Nephron (organoid): ENCODE measurements at regions not wholly inside any gene's neighbourhood (a gene's known extent, or its start where the extent isn't known, plus 50 kb on each side); places are given as distances from the start of the nearest gene placed in this dataset.

Source experiments
- H3K27ac Mint-ChIP-seq, 3 experiments: 2 replicates each; pipeline ENCODE4 v1.8.0; 2020; ENCODE audit warnings: mixed read lengths in 3 of 3, mild to moderate bottlenecking in 2 of 3, moderate library complexity in 1 of 3
- H3K27me3 Mint-ChIP-seq: 2 replicates; pipeline ENCODE4 v1.8.0; 2021; ENCODE audit warnings: low read depth, mild to moderate bottlenecking, moderate library complexity, mixed read lengths
- H3K36me3 Mint-ChIP-seq: 2 replicates; pipeline ENCODE4 v1.8.0; 2020; ENCODE audit warnings: low read depth, mixed read lengths
- H3K4me1 Mint-ChIP-seq: 2 replicates; pipeline ENCODE4 v1.8.0; 2020; ENCODE audit warnings: mixed read lengths
- H3K4me3 Mint-ChIP-seq, 3 experiments: 2 replicates each; pipeline ENCODE4 v1.8.0; 2020; ENCODE audit warnings: mild to moderate bottlenecking in 3 of 3, mixed read lengths in 3 of 3, moderate library complexity in 2 of 3
- H3K9me3 Mint-ChIP-seq: 2 replicates; pipeline ENCODE4 v1.8.0; 2020; ENCODE audit warnings: mixed read lengths
- CTCF ChIP-seq, 3 experiments: fragments of 200-600 bp; sonication (generic); IDR thresholded peaks; one replicate each; pipeline ENCODE4 v1.5.0; 2021; ENCODE audit warnings: antibody characterized with exemption in 3 of 3; ENCODE audit not compliant: unreplicated experiment in 3 of 3

- Mint-ChIP-seq H3K9me3 (peaks cover 3% of the 10 kb centered on the region), H3K4me1 (peaks cover 18% of the 10 kb centered on the region), H3K36me3 (no peaks in the 10 kb centered on the region), H3K27me3 (peaks cover 6% of the 10 kb centered on the region), H3K27ac (no peak overlapping the region), H3K4me3 (no peak overlapping the region)
- TF ChIP-seq CTCF (IDR thresholded peaks at IDR 0.05; ENCODE audit: unreplicated experiment in 3 of 3), result no peak
Measured at GRCh38 chr6:14187406-14187805, 69.8 kb downstream of the CD83 start.

GRCh38 chr6:14189074-14189473 is 71.5 kb downstream of the CD83 start:
- peaks cover 30% of the 10 kb centered on the region for H3K4me1 Mint-ChIP-seq
- H3K27me3 Mint-ChIP-seq, result peaks cover 6% of the 10 kb centered on the region
- H3K36me3 Mint-ChIP-seq, result no peaks in the 10 kb centered on the region
- H3K27ac Mint-ChIP-seq, result no peak overlapping the region
- H3K9me3 Mint-ChIP-seq, result peaks cover 3% of the 10 kb centered on the region
- no peak overlapping the region for H3K4me3 Mint-ChIP-seq
- TF ChIP-seq CTCF (IDR thresholded peaks at IDR 0.05; ENCODE audit: unreplicated experiment in 3 of 3), result no peak

- Mint-ChIP-seq H3K36me3 (no peaks in the 10 kb centered on the region), H3K9me3 (peaks cover under 1% of the 10 kb centered on the region), H3K27ac (peak overlapping the region in 1 of 3 experiments; percentile 11), H3K4me1 (peaks cover 33% of the 10 kb centered on the region), H3K4me3 (no peak overlapping the region), H3K27me3 (peaks cover 16% of the 10 kb centered on the region)
- no peak for TF ChIP-seq CTCF (IDR thresholded peaks at IDR 0.05; ENCODE audit: unreplicated experiment in 3 of 3)
Measured at GRCh38 chr6:14190191-14190928, 72.8 kb downstream of the CD83 start.

GRCh38 chr6:14190929-14191224 is 73.3 kb downstream of the CD83 start:
- Mint-ChIP-seq H3K27ac (peak overlapping the region in 1 of 3 experiments; percentile 11), H3K4me1 (peaks cover 33% of the 10 kb centered on the region), H3K27me3 (peaks cover 16% of the 10 kb centered on the region), H3K4me3 (no peak overlapping the region), H3K36me3 (no peaks in the 10 kb centered on the region), H3K9me3 (no peaks in the 10 kb centered on the region)
- TF ChIP-seq CTCF (IDR thresholded peaks at IDR 0.05; ENCODE audit: unreplicated experiment in 3 of 3), result no peak

GRCh38 chr6:14191761-14192160 is 74.2 kb downstream of the CD83 start:
- Mint-ChIP-seq H3K36me3 (no peaks in the 10 kb centered on the region), H3K9me3 (no peaks in the 10 kb centered on the region), H3K4me1 (peaks cover 33% of the 10 kb centered on the region), H3K27ac (peak overlapping the region in 1 of 3 experiments; percentile 10), H3K4me3 (no peak overlapping the region), H3K27me3 (peaks cover 16% of the 10 kb centered on the region)
- TF ChIP-seq CTCF (IDR thresholded peaks at IDR 0.05; ENCODE audit: unreplicated experiment in 3 of 3), result no peak

- TF ChIP-seq CTCF (IDR thresholded peaks at IDR 0.05; ENCODE audit: unreplicated experiment in 3 of 3), result no peak
- Mint-ChIP-seq H3K4me1 (peaks cover 38% of the 10 kb centered on the region), H3K4me3 (no peak overlapping the region)
Measured at GRCh38 chr6:14192216-14192788, 74.7 kb downstream of the CD83 start.

More at GRCh38 chr6:14192216-14192788, 74.7 kb downstream of the CD83 start:
- peak overlapping the region in 2 of 3 experiments; percentile 10 to 22 for H3K27ac Mint-ChIP-seq
- H3K9me3 Mint-ChIP-seq, result no peaks in the 10 kb centered on the region
- H3K36me3 Mint-ChIP-seq, result no peaks in the 10 kb centered on the region
- peaks cover 16% of the 10 kb centered on the region for H3K27me3 Mint-ChIP-seq
